Mucosa of descending colon (tissue), 3 donors: ENCODE measurements at regions not wholly inside any gene's neighbourhood (a gene's known extent, or its start where the extent isn't known, plus 50 kb on each side); places are given as distances from the start of the nearest gene placed in this dataset.

Source experiments
- ATAC-seq: fragments of 200-7000 bp; cut with Tn5 transposase; one replicate; pipeline ENCODE4 v1.9.1; 2020; ENCODE audit warnings: mild to moderate bottlenecking, moderate library complexity
- DNase-seq, 3 donors: peaks; one replicate each; pipeline ENCODE4 v3.0.0-alpha.2; 2020
- H3K36me3 ChIP-seq: fragments of 200-600 bp; one replicate; pipeline ENCODE4 v1.8.0; 2021; ENCODE audit warnings: low read depth, mild to moderate bottlenecking
- H3K4me1 ChIP-seq: fragments of 200-600 bp; one replicate; pipeline ENCODE4 v1.8.0; 2021; ENCODE audit warnings: low read depth, mild to moderate bottlenecking
- H3K4me3 ChIP-seq: fragments of 200-600 bp; one replicate; pipeline ENCODE4 v1.8.0; 2021; ENCODE audit warnings: mild to moderate bottlenecking
- H3K9me3 ChIP-seq: fragments of 200-600 bp; one replicate; pipeline ENCODE4 v1.8.0; 2021; ENCODE audit warnings: mild to moderate bottlenecking
- intact Hi-C, 2 donors: fragments of 100-400 bp; cut with DNase I in 1 of 2; cut with micrococcal nuclease in 1 of 2; formaldehyde crosslinking; loops; one replicate each; pipeline versions ENCODE4 v1.11.0 to v1.11.1; 2022; cut with DNase I, micrococcal nuclease
- TF ChIP-seq, protein P1 (sequence below): fragments of 200-600 bp; IDR thresholded peaks from one replicate; pipeline ENCODE4 v1.8.0; 2022; ENCODE audit warnings: antibody characterized with exemption, mild to moderate bottlenecking
- donor health status: DM: no; HTN: no; CAD: no; lungs with moderate emphysema.
- donor health status: DM: no; HTN: no; CAD: no.
- donor health status: DM: no; HTN: yes; CAD: no.

DNA sequence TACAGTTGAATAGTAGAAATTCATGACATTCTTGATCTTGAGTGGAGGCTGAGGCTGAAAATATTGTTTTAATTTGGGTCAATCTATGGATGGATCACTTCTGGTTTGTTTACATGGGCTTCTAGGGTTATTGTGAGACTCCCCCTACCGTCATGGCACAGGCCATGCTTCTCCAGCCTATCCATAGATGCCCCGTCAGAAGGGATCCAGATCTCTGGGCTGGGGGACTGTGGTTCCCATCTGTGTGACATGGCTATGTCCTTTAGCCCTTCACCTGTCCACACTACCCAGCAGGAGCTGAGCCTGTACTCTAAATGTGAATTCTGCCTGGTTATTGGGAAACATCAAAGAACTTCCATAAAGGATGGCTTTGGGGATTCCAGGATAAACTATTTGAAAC lies 160.4 kb downstream of the ABCC12 start:
- H3K36me3 ChIP-seq, result no peaks in the 10 kb centered on the region
- peaks cover 4% of the 10 kb centered on the region for H3K9me3 ChIP-seq
- no peak overlapping the region for H3K4me3 ChIP-seq
- TF ChIP-seq, protein P1, sequence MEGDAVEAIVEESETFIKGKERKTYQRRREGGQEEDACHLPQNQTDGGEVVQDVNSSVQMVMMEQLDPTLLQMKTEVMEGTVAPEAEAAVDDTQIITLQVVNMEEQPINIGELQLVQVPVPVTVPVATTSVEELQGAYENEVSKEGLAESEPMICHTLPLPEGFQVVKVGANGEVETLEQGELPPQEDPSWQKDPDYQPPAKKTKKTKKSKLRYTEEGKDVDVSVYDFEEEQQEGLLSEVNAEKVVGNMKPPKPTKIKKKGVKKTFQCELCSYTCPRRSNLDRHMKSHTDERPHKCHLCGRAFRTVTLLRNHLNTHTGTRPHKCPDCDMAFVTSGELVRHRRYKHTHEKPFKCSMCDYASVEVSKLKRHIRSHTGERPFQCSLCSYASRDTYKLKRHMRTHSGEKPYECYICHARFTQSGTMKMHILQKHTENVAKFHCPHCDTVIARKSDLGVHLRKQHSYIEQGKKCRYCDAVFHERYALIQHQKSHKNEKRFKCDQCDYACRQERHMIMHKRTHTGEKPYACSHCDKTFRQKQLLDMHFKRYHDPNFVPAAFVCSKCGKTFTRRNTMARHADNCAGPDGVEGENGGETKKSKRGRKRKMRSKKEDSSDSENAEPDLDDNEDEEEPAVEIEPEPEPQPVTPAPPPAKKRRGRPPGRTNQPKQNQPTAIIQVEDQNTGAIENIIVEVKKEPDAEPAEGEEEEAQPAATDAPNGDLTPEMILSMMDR, result no peak
- no peak for DNase-seq
- ATAC-seq, result no peak
- H3K4me1 ChIP-seq, result no peaks in the 10 kb centered on the region
- intact Hi-C loops, result no loop called here

DNA sequence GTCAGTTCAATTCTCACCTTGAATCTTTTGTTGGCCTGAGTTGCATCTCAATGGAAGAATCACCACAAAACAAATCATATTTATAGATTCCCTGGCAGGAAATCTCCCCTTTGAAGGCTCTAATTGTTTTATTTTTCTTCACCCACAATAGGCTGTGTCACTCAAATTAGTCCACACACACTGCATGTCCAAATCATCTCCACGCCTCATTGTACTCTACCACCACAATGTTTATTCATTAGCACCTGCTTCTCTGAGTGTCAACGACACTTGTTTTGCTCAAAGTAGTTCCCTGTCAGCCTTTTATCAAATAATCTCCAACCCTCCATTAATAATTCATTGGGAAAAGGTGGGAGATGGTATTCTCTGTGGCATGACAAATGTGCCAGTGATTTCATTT lies 164.3 kb downstream of the ABCC12 start:
- intact Hi-C loops, result no loop called here
- no peak overlapping the region for H3K4me3 ChIP-seq
- DNase-seq, result no peak
- peaks cover 6% of the 10 kb centered on the region for H3K9me3 ChIP-seq
- H3K36me3 ChIP-seq, result no peaks in the 10 kb centered on the region
- no peaks in the 10 kb centered on the region for H3K4me1 ChIP-seq
- no peak for ATAC-seq
- TF ChIP-seq, protein P1, result no peak

DNA sequence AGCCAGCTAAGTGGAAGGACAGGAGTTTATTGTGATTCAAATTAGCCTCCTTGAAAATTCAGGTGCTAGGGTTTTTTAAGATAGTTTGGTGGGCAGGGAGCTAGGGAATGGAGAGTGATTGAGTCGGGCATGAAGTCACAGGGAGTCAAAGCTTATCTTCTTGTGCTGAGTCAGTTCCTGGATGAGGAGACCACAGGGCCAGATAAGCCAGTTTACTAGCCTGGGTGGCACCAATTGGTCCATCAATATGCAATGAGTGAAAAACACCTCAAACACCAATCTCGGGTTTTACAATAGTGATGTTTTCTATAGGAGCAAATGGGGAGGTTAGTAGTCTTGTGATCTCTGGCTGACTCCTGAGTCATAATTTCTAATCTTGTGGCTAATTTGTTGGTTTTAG lies 165.1 kb downstream of the ABCC12 start:
- no peak for DNase-seq
- H3K36me3 ChIP-seq, result no peaks in the 10 kb centered on the region
- ATAC-seq, result no peak

DNA sequence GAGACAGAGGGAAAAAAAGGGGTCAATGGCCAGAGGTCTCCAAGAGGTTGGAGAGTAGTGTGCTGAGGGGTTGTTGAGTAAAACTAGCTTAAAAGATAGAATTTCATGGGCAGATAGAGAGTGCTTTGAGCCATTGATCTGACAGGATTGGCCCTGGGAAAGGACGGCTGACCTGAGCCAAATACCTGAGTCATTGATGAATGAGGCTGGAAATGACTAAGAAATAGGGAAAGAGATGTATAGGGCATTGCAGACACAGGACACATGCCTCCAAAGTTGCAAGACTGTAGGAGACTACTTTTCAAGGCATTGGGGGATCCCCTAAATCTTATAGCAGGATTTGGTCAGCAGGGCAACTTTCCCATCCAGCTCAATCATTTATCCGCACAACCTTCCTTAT lies 168.7 kb downstream of the ABCC12 start:
- Histone ChIP-seq H3K36me3 (no peaks in the 10 kb centered on the region), H3K4me1 (no peaks in the 10 kb centered on the region), H3K4me3 (no peak overlapping the region), H3K9me3 (peaks cover 6% of the 10 kb centered on the region)
- ATAC-seq (no peak), DNase-seq (no peak)
- intact Hi-C loops, result no loop called here
- TF ChIP-seq, protein P1, result no peak

More for the DNA sequence above, 165.1 kb downstream of the ABCC12 start:
- Histone ChIP-seq H3K4me1 (no peaks in the 10 kb centered on the region), H3K9me3 (peaks cover 6% of the 10 kb centered on the region), H3K4me3 (no peak overlapping the region)
- intact Hi-C loops, result no loop called here
- TF ChIP-seq, protein P1, result no peak

DNA sequence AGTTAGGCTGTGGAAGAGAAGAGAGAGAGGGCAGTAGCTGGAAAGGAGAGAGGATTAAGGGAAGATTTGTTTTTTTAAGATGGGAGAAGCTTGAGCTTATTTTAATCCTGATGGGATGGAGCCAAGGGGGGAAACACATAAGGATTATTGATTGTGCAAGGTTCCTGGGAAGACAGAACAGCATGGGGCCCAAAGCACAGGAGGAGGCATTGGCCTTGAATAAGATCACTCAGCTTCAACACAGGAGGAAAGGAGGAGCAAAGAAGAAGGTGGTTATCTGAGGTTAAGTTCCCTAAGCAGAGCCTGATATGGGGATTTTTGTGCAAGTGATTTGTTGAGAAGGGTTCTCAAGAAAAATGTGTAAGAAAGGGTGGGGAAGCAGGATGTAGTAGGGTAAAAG lies 169.8 kb downstream of the ABCC12 start:
- Histone ChIP-seq H3K4me1 (no peaks in the 10 kb centered on the region), H3K4me3 (no peak overlapping the region), H3K36me3 (no peaks in the 10 kb centered on the region), H3K9me3 (peaks cover 6% of the 10 kb centered on the region)
- DNase-seq (no peak), ATAC-seq (no peak)
- intact Hi-C loops, result no loop called here
- TF ChIP-seq, protein P1, result no peak

DNA sequence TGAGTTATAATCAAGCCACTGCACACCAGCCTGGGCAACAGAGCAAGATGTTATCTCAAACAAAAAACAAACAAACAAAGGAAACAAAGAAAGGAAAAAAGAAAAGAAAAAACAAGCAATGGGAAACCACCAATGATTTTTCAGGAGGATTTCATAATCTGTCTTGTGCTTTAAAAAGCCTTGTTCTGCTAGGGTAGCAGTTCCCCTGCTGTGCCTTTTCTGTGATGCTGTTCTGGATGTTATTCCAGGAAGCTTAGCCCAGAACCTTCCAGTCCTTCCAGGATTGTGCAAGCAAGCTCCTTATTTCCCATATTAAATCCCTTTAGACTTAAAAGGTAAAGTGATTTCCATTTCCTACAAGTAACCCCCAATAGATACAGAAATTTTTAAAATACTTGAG lies 171.1 kb downstream of the ABCC12 start:
- ATAC-seq (no peak), DNase-seq (no peak)
- no peaks in the 10 kb centered on the region for H3K9me3 ChIP-seq
- H3K4me1 ChIP-seq, result no peaks in the 10 kb centered on the region
- no peaks in the 10 kb centered on the region for H3K36me3 ChIP-seq
- no peak overlapping the region for H3K4me3 ChIP-seq
- intact Hi-C loops, result no loop called here
- TF ChIP-seq, protein P1, result no peak
